Upper lobe of left lung (tissue), 6 donors: ENCODE measurements at regions not wholly inside any gene's neighbourhood (a gene's known extent, or its start where the extent isn't known, plus 50 kb on each side); places are given as distances from the start of the nearest gene placed in this dataset.

Source experiments
- ATAC-seq, 2 donors: fragments of 200-7000 bp; cut with Tn5 transposase; one replicate each; pipeline ENCODE4 v1.9.1; 2022; ENCODE audit warnings: mild to moderate bottlenecking in 2 of 2, moderate library complexity in 2 of 2; ENCODE audit not compliant: low FRiP score in 2 of 2
- DNase-seq, 2 donors: peaks; one replicate each; pipeline ENCODE4 v3.0.0-alpha.2; 2019 to 2020
- H3K27ac ChIP-seq, 4 donors: fragments of 200-600 bp; sonication (generic); one replicate each; pipeline ENCODE4 v1.5.1; 2016 to 2019
- H3K27me3 ChIP-seq, 4 donors: fragments of 200-600 bp; sonication (generic); one replicate each; pipeline ENCODE4 v1.5.1; 2017 to 2019
- H3K36me3 ChIP-seq, 4 donors: fragments of 200-600 bp; sonication (generic); one replicate each; pipeline ENCODE4 v1.5.1; 2016 to 2019
- H3K4me1 ChIP-seq, 4 donors: fragments of 200-600 bp; sonication (generic); one replicate each; pipeline ENCODE4 v1.5.1; 2018 to 2019
- H3K4me3 ChIP-seq, 4 donors: fragments of 200-600 bp; sonication (generic); one replicate each; pipeline ENCODE4 v1.5.1; 2017 to 2019; ENCODE audit warnings: mild to moderate bottlenecking in 2 of 4, moderate library complexity in 1 of 4
- H3K9me3 ChIP-seq, 4 donors: fragments of 200-600 bp; sonication (generic); one replicate each; pipeline ENCODE4 v1.5.1; 2018 to 2019
- EP300 ChIP-seq, 4 donors: sonication (generic); formaldehyde crosslinking; IDR thresholded peaks; one replicate each; pipeline ENCODE4 v1.5.1; 2017; ENCODE audit warnings: antibody characterized with exemption in 4 of 4, control low read depth in 2 of 4
- POLR2A ChIP-seq, 4 donors: fragments of 450-650 bp; IDR thresholded peaks; one replicate each; pipeline ENCODE4 v1.5.1; 2016 to 2017; ENCODE audit warnings: antibody characterized with exemption in 4 of 4, mild to moderate bottlenecking in 2 of 4
- POLR2AphosphoS5 ChIP-seq, 2 donors: sonication (generic); formaldehyde crosslinking; IDR thresholded peaks; one replicate each; pipeline ENCODE4 v1.5.1; 2017; ENCODE audit warnings: antibody characterized with exemption in 2 of 2
- WGBS, 2 donors: methylation state at CpG; one replicate each; pipeline ENCODE4 v1.1.5; 2017 to 2018; 5-methylcytosine and 5-hydroxymethylcytosine counted together
- TF ChIP-seq, protein P1 (sequence below), 6 experiments: fragments of 450-650 bp in 4 of 6; fragments of 200-600 bp in 2 of 6; sonication (generic) in 2 of 6; IDR thresholded peaks; one replicate each; pipeline ENCODE4 v1.5.1; 2016 to 2019; ENCODE audit warnings: antibody characterized with exemption in 6 of 6
- donor health status: DM: no; HTN: no; CAD: no; lungs with moderate emphysema.
- donor health status: DM: no; HTN: yes; CAD: no; lungs with severe emphysema.

DNA sequence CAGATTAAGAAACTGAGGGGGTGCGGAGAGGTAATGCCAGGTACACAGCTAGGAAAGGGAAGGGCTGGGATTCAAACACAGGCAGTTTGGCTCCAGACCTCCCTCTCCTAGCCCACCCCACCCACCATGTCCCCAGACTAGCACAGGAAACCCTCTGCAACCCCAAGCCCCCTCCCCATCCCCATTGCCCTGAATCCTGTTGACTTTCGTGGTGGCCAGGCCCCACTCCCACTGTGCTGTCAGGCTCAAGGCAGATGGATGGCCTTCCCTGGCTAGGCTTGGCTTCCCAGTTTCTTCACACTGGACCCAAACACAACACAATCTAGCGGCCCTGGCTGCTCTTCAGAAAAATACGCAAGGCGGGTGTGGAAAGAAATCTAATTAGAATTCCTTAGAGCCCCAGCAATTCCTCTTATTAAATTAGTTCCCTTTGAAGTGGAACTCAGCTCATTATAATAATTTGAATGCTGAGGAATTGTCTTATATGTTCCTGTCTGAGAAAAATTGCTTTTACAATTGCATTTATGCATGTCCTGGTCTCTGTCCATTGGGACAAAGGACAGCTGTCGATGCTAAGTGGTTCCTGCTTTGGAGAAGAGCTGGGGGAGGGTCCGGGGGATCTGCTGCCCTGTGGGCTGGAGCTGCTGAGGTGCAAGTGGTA, 97.4 kb downstream of the SYF2 start:
- Histone ChIP-seq H3K36me3 (no peaks in the 10 kb centered on the region), H3K9me3 (no peaks in the 10 kb centered on the region), H3K27ac (no peak overlapping the region), H3K27me3 (no peaks in the 10 kb centered on the region), H3K4me1 (no peaks in the 10 kb centered on the region), H3K4me3 (no peak overlapping the region)
- DNase-seq = no peak
- WGBS, 2 donors = 62 to 78% methylated on average over 6 to 7 of the region's 7 CpGs
- ATAC-seq = no peak
- TF ChIP-seq, protein P1, sequence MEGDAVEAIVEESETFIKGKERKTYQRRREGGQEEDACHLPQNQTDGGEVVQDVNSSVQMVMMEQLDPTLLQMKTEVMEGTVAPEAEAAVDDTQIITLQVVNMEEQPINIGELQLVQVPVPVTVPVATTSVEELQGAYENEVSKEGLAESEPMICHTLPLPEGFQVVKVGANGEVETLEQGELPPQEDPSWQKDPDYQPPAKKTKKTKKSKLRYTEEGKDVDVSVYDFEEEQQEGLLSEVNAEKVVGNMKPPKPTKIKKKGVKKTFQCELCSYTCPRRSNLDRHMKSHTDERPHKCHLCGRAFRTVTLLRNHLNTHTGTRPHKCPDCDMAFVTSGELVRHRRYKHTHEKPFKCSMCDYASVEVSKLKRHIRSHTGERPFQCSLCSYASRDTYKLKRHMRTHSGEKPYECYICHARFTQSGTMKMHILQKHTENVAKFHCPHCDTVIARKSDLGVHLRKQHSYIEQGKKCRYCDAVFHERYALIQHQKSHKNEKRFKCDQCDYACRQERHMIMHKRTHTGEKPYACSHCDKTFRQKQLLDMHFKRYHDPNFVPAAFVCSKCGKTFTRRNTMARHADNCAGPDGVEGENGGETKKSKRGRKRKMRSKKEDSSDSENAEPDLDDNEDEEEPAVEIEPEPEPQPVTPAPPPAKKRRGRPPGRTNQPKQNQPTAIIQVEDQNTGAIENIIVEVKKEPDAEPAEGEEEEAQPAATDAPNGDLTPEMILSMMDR (IDR thresholded peaks at IDR 0.05) = no peak
- TF ChIP-seq EP300 (IDR thresholded peaks at IDR 0.05) (no peak), POLR2A (IDR thresholded peaks at IDR 0.05) (no peak), POLR2AphosphoS5 (IDR thresholded peaks at IDR 0.05) (no peak)

- Histone ChIP-seq H3K9me3 (no peaks in the 10 kb centered on the region), H3K4me3 (no peak overlapping the region), H3K27ac (no peak overlapping the region), H3K27me3 (no peaks in the 10 kb centered on the region), H3K4me1 (no peaks in the 10 kb centered on the region), H3K36me3 (no peaks in the 10 kb centered on the region)
- DNase-seq (no peak), ATAC-seq (no peak)
- no peak for TF ChIP-seq POLR2A (IDR thresholded peaks at IDR 0.05)
- no peak for TF ChIP-seq POLR2AphosphoS5 (IDR thresholded peaks at IDR 0.05)
- no peak for TF ChIP-seq EP300 (IDR thresholded peaks at IDR 0.05)
- TF ChIP-seq, protein P1 (IDR thresholded peaks at IDR 0.05) = no peak
- 83 to 87% methylated on average over 4 of the region's 4 CpGs for WGBS, 2 donors
Measured at GRCh38 chr1:25134307-25134706, 98.0 kb downstream of the SYF2 start.

DNA sequence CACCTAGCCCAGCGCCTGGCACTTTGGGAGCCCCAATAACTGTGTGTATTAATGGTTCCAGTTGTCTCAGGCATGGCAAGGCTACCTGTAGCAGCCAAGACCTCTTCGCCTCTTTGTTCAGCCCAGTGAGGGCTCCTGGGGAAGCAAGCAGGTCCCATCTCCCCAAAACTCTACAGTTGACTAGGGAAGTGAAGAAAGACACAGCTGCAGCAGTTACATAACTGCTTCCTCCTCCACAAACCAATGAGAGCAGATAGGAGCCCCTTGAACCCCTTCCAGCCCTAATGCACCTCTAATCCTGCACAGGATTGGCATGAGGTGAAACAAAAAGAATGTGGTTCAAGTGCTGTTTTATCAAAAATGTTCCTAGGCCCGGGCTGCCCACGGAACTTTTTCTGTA, 100.5 kb downstream of the SYF2 start:
- Histone ChIP-seq H3K9me3 (no peaks in the 10 kb centered on the region), H3K4me3 (no peak overlapping the region), H3K27ac (no peak overlapping the region), H3K27me3 (no peaks in the 10 kb centered on the region), H3K4me1 (no peaks in the 10 kb centered on the region), H3K36me3 (no peaks in the 10 kb centered on the region)
- ATAC-seq = no peak
- DNase-seq = no peak
- TF ChIP-seq POLR2AphosphoS5 (IDR thresholded peaks at IDR 0.05) (no peak), EP300 (IDR thresholded peaks at IDR 0.05) (no peak), POLR2A (IDR thresholded peaks at IDR 0.05) (no peak)
- TF ChIP-seq, protein P1 (IDR thresholded peaks at IDR 0.05) = no peak
- 66 to 68% methylated on average over 4 of the region's 4 CpGs for WGBS, 2 donors

DNA sequence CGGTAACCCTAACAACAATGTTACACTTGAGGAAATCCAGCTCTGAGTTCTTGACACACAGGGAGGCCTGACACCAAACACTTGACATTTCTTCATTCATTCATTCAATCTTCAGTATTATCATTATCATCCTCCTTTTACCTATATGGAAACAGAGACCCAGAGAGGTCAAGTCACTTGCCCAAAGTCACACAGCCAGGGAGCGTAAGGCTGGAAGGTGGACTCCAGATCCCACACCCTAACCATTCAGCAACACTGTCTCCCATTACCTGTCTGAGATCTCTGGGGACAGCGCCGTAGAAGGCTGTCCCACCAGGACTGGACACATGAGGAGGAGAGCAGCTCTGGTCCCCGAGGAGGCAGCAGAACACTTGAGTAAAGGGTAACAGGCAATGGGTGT, 101.4 kb downstream of the SYF2 start:
- no peak for TF ChIP-seq POLR2A (IDR thresholded peaks at IDR 0.05)
- TF ChIP-seq, protein P1 (IDR thresholded peaks at IDR 0.05) = no peak
- no peaks in the 10 kb centered on the region for H3K36me3 ChIP-seq

DNA sequence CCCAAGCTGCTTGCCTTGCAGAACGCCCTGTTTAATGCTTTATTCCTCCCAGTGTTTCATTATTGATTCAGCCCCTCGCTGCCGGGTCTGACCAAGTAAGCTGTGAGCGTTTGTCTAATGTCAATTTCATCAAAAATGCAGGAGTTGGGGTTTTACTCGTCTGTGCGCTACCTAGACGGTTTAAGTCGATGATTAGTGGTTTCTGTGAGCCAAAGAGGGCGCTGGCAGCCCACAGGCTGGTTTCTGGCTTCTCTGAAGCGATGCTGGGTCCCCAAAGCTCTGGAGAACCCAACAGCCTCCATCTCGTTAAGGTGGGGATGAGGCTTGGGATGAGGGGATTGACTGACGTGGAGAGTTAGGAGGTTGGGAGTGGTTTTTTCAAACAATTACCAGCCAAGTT, 102.9 kb downstream of the SYF2 start:
- H3K27me3 ChIP-seq = no peaks in the 10 kb centered on the region
- 72 to 83% methylated on average over 12 of the region's 12 CpGs for WGBS, 2 donors
- no peak overlapping the region for H3K27ac ChIP-seq
- no peak for TF ChIP-seq EP300 (IDR thresholded peaks at IDR 0.05)
- TF ChIP-seq, protein P1 (IDR thresholded peaks at IDR 0.05) = no peak
- no peak for TF ChIP-seq POLR2AphosphoS5 (IDR thresholded peaks at IDR 0.05)
- no peak for TF ChIP-seq POLR2A (IDR thresholded peaks at IDR 0.05)
- H3K9me3 ChIP-seq = no peaks in the 10 kb centered on the region
- no peaks in the 10 kb centered on the region for H3K36me3 ChIP-seq
- no peak overlapping the region for H3K4me3 ChIP-seq
- ATAC-seq = no peak
- DNase-seq = no peak
- no peaks in the 10 kb centered on the region for H3K4me1 ChIP-seq

More for the DNA sequence above, 101.4 kb downstream of the SYF2 start:
- no peaks in the 10 kb centered on the region for H3K4me1 ChIP-seq
- no peak overlapping the region for H3K4me3 ChIP-seq
- ATAC-seq (no peak), DNase-seq (no peak)
- H3K27me3 ChIP-seq = no peaks in the 10 kb centered on the region
- H3K27ac ChIP-seq = no peak overlapping the region
- 85 to 96% methylated on average over 5 of the region's 5 CpGs for WGBS, 2 donors
- no peaks in the 10 kb centered on the region for H3K9me3 ChIP-seq
